ENCODE measurements at regions not wholly inside any gene's neighbourhood (a gene's known extent, or its start where the extent isn't known, plus 50 kb on each side); places are given as distances from the start of the nearest gene placed in this dataset.

DNA sequence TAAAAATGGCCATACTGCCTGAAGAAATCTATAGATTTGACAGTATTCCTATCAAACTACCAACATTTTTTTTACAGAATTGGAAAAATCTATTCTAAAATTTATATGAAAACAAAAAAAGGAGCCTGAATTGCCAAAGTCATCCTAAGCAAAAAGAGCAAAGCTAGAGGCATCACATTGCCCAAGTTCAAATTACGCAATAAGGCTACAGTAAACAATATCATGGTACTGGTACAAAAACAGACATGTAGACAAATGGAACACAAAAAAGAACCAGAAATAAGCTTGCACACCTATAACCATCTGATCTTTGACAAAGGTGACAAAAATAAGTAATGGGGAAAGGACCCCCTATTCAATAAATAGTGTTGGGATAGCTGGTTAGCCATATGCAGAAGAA is 50.2 kb upstream of the THSD7B start:
- no peak for DNase-seq
- TF ChIP-seq, protein P1, sequence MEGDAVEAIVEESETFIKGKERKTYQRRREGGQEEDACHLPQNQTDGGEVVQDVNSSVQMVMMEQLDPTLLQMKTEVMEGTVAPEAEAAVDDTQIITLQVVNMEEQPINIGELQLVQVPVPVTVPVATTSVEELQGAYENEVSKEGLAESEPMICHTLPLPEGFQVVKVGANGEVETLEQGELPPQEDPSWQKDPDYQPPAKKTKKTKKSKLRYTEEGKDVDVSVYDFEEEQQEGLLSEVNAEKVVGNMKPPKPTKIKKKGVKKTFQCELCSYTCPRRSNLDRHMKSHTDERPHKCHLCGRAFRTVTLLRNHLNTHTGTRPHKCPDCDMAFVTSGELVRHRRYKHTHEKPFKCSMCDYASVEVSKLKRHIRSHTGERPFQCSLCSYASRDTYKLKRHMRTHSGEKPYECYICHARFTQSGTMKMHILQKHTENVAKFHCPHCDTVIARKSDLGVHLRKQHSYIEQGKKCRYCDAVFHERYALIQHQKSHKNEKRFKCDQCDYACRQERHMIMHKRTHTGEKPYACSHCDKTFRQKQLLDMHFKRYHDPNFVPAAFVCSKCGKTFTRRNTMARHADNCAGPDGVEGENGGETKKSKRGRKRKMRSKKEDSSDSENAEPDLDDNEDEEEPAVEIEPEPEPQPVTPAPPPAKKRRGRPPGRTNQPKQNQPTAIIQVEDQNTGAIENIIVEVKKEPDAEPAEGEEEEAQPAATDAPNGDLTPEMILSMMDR (IDR thresholded peaks at IDR 0.05; ENCODE audit: partially characterized antibody, unreplicated experiment): no peak
- Mint-ChIP-seq H3K27ac (ENCODE audit: unreplicated experiment) (no peak overlapping the region), H3K36me3 (ENCODE audit: unreplicated experiment) (no peaks in the 10 kb centered on the region), H3K9me3 (ENCODE audit: unreplicated experiment) (no peaks in the 10 kb centered on the region), H3K27me3 (ENCODE audit: unreplicated experiment) (no peaks in the 10 kb centered on the region), H3K4me1 (ENCODE audit: low read depth, unreplicated experiment) (no peaks in the 10 kb centered on the region), H3K4me3 (ENCODE audit: unreplicated experiment) (no peak overlapping the region)

DNA sequence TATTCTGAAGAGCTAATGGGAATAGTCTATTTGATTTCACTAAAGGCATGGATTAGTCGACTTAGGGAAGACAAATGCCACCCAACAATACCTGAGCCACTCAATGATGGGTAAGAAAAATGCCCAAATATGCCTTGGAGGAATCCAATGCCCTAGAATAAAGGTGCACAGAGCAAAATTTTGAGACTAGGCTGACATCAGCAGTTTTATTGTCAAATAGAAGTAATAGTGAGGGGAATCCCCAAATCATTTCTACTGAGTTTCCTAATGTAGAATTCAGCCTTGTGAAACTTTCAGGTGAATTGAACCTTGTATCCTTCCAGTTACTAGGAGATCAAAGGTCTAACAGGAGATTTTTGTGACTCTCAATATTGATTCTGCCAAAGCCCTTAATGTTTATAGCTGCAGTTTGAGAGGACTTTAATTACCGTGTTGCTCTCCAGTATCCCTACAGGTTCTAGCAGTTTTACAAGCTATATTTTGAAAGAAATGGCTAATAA is 50.8 kb upstream of the THSD7B start:
- Mint-ChIP-seq H3K9me3 (ENCODE audit: unreplicated experiment) (no peaks in the 10 kb centered on the region), H3K36me3 (ENCODE audit: unreplicated experiment) (no peaks in the 10 kb centered on the region), H3K27me3 (ENCODE audit: unreplicated experiment) (no peaks in the 10 kb centered on the region), H3K4me1 (ENCODE audit: low read depth, unreplicated experiment) (no peaks in the 10 kb centered on the region), H3K27ac (ENCODE audit: unreplicated experiment) (no peak overlapping the region), H3K4me3 (ENCODE audit: unreplicated experiment) (no peak overlapping the region)
- DNase-seq: no peak
- TF ChIP-seq, protein P1 (IDR thresholded peaks at IDR 0.05; ENCODE audit: partially characterized antibody, unreplicated experiment): no peak

DNA sequence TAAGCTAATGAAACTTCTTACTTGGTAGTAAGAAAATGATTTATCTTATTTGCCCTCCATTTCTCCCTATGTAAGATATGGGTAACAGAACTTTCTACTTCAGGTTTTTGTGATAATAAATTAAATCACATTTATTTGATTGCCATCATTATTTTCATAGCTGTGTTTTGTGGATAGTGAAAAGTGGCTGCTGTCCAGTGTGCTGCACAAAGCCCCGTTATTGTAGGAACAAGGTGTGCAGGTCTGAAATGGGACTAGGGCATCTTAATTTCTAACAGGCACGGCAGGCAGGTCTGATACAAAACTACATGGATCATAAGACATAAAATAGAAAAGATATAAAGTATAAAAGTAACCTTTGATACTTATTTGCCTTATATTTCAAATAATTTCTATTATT is 51.6 kb upstream of the THSD7B start:
- no peaks in the 10 kb centered on the region for H3K4me1 Mint-ChIP-seq (ENCODE audit: low read depth, unreplicated experiment)
- TF ChIP-seq, protein P1 (IDR thresholded peaks at IDR 0.05; ENCODE audit: partially characterized antibody, unreplicated experiment): no peak

DNA sequence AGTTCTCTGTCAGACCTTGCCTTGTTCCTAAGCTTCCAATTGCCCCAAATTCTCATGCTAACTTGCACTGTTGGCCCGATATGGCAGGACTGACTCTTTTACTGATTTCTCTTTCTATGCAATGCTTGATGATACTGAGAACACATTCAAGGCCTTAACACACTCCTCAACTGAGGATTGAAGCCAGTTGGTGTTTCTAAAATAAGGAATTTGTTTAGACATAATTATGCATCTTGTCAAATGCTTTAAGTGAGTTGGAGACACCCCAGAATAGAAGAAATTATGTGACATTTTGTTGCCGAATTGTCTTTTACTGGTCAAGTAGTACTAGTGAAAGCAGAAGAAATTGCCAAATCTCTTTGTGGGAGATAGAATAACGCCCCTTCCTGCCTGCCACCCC is 60.0 kb upstream of the THSD7B start:
- Mint-ChIP-seq H3K9me3 (ENCODE audit: unreplicated experiment) (no peaks in the 10 kb centered on the region), H3K27me3 (ENCODE audit: unreplicated experiment) (no peaks in the 10 kb centered on the region), H3K4me3 (ENCODE audit: unreplicated experiment) (no peak overlapping the region), H3K36me3 (ENCODE audit: unreplicated experiment) (no peaks in the 10 kb centered on the region), H3K4me1 (ENCODE audit: low read depth, unreplicated experiment) (no peaks in the 10 kb centered on the region), H3K27ac (ENCODE audit: unreplicated experiment) (no peak overlapping the region)
- no peak for DNase-seq
- TF ChIP-seq, protein P1 (IDR thresholded peaks at IDR 0.05; ENCODE audit: partially characterized antibody, unreplicated experiment): no peak

More for the DNA sequence above, 51.6 kb upstream of the THSD7B start:
- DNase-seq: no peak
- no peaks in the 10 kb centered on the region for H3K9me3 Mint-ChIP-seq (ENCODE audit: unreplicated experiment)
- H3K27me3 Mint-ChIP-seq (ENCODE audit: unreplicated experiment): no peaks in the 10 kb centered on the region
- no peak overlapping the region for H3K4me3 Mint-ChIP-seq (ENCODE audit: unreplicated experiment)
- H3K36me3 Mint-ChIP-seq (ENCODE audit: unreplicated experiment): no peaks in the 10 kb centered on the region
- H3K27ac Mint-ChIP-seq (ENCODE audit: unreplicated experiment): no peak overlapping the region

DNA sequence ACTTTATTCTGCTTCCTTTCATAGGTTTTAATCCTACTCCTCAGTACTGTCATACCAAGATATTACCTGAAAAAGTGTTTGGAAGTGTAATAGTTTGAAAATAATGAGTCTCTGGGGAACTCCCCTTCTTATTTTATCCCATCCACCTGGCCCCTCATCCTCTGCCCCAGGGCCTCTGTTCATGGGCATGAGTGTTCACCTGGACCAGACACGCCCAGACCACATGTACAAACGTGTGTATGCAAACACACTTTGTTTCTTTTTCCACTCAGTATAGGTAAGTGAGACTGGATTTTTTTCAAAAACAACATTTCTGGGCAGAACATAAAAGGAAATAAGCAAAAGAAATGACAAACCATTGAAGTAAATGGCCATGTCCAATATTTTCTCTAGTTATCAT is 62.1 kb upstream of the THSD7B start:
- no peak for DNase-seq
- TF ChIP-seq, protein P1 (IDR thresholded peaks at IDR 0.05; ENCODE audit: partially characterized antibody, unreplicated experiment): no peak
- H3K9me3 Mint-ChIP-seq (ENCODE audit: unreplicated experiment): no peaks in the 10 kb centered on the region
- no peaks in the 10 kb centered on the region for H3K4me1 Mint-ChIP-seq (ENCODE audit: low read depth, unreplicated experiment)
- H3K4me3 Mint-ChIP-seq (ENCODE audit: unreplicated experiment): no peak overlapping the region
- no peak overlapping the region for H3K27ac Mint-ChIP-seq (ENCODE audit: unreplicated experiment)
- H3K36me3 Mint-ChIP-seq (ENCODE audit: unreplicated experiment): no peaks in the 10 kb centered on the region
- H3K27me3 Mint-ChIP-seq (ENCODE audit: unreplicated experiment): no peaks in the 10 kb centered on the region
